Neural cell (in vitro differentiated cells): ENCODE measurements at regions not wholly inside any gene's neighbourhood (a gene's known extent, or its start where the extent isn't known, plus 50 kb on each side); places are given as distances from the start of the nearest gene placed in this dataset.

Experiments
- EP300 ChIP-seq: fragments of 450-650 bp; conservative IDR thresholded peaks from 2 replicates; pipeline ENCODE4 v1.6.1; 2014; ENCODE audit warnings: antibody characterized with exemption, mild to moderate bottlenecking, moderate library complexity; ENCODE audit not compliant: poor library complexity, severe bottlenecking
- EZH2 ChIP-seq: fragments of 200-600, 300-800 bp; shearing (Covaris generic), sonication (generic); IDR thresholded peaks from 2 replicates; pipeline ENCODE4 v1.6.1; 2014; ENCODE audit warnings: antibody characterized with exemption, low read length, borderline replicate concordance, mild to moderate bottlenecking; ENCODE audit not compliant: insufficient read depth, poor library complexity, severe bottlenecking
- MXI1 ChIP-seq: fragments of 450-650 bp; conservative IDR thresholded peaks from 2 replicates; pipeline ENCODE4 v1.6.1; 2014; ENCODE audit warnings: antibody characterized with exemption, mild to moderate bottlenecking; ENCODE audit not compliant: poor library complexity, severe bottlenecking
- POLR2AphosphoS5 ChIP-seq: IDR thresholded peaks from 2 replicates; pipeline ENCODE4 v1.6.1; 2012
- RAD21 ChIP-seq: fragments of 450-650 bp; conservative IDR thresholded peaks from 2 replicates; pipeline ENCODE4 v1.6.1; 2014; ENCODE audit warnings: antibody characterized with exemption, mild to moderate bottlenecking, moderate library complexity
- TF ChIP-seq, protein P1 (sequence below): fragments of 450-650 bp; IDR thresholded peaks from 2 replicates; pipeline ENCODE4 v1.5.1; 2014; ENCODE audit warnings: antibody characterized with exemption, mild to moderate bottlenecking, moderate library complexity; ENCODE audit not compliant: poor library complexity, severe bottlenecking

DNA sequence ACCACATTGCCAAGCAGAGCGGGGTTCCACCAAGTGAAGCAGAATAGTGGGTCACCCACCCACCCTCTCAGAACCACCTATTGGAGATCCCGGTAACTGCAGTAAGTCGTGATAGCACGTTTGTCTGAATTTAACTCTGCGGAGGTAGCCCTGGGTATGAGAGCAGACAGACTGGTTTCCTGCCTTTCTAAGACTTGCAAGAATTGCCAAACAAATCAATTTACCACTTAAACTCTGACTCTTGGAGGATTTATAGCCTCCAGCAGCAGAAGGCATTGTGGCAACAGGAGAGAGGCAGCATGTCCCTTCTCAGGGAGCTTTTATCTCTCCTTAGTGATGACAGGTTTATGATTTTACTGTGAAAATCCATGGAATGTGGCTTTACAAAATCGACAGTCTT, 287.9 kb upstream of the FMN2 start:
- TF ChIP-seq, protein P1, sequence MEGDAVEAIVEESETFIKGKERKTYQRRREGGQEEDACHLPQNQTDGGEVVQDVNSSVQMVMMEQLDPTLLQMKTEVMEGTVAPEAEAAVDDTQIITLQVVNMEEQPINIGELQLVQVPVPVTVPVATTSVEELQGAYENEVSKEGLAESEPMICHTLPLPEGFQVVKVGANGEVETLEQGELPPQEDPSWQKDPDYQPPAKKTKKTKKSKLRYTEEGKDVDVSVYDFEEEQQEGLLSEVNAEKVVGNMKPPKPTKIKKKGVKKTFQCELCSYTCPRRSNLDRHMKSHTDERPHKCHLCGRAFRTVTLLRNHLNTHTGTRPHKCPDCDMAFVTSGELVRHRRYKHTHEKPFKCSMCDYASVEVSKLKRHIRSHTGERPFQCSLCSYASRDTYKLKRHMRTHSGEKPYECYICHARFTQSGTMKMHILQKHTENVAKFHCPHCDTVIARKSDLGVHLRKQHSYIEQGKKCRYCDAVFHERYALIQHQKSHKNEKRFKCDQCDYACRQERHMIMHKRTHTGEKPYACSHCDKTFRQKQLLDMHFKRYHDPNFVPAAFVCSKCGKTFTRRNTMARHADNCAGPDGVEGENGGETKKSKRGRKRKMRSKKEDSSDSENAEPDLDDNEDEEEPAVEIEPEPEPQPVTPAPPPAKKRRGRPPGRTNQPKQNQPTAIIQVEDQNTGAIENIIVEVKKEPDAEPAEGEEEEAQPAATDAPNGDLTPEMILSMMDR, result no peak
- TF ChIP-seq POLR2AphosphoS5 (no peak), MXI1 (no peak), EZH2 (no peak), EP300 (no peak), RAD21 (no peak)
